ENCODE measurements at regions not wholly inside any gene's neighbourhood (a gene's known extent, or its start where the extent isn't known, plus 50 kb on each side); places are given as distances from the start of the nearest gene placed in this dataset.

- Histone ChIP-seq H3K4me1 (no peaks in the 10 kb centered on the region), H3K27me3 (no peaks in the 10 kb centered on the region), H3K36me3 (no peaks in the 10 kb centered on the region), H3K4me3 (ENCODE audit: low read depth, low read length) (no peak overlapping the region), H3K9me3 (no peaks in the 10 kb centered on the region)
- no peak for DNase-seq
- TF ChIP-seq CTCF (IDR thresholded peaks at IDR 0.05; ENCODE audit: low read depth, low read length): no peak
These were observed 89.2 kb upstream of the PLCL2 start for GRCh38 chr3:16795581-16795980.

DNA sequence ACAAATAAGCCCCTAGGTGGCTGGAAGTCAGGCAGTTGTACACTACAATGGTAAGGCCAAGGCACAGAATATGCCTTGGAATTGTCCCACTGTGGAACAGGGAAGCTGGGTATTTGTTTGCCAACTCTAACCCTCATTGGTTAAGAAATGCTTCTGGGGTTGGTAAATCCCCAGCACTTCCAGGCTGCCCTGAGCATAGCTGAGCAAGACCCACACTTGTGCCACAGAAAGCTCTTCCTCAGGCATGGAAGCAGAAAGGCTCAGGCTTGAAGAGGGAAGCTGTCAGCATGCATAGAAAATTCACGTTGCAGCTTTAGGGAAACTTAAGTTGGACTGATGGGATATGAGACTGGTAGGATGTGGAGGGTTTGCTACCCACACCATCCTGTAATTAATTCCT is 86.9 kb upstream of the PLCL2 start:
- Histone ChIP-seq H3K36me3 (no peaks in the 10 kb centered on the region), H3K9me3 (no peaks in the 10 kb centered on the region), H3K27me3 (no peaks in the 10 kb centered on the region), H3K4me3 (ENCODE audit: low read depth, low read length) (no peak overlapping the region), H3K4me1 (no peaks in the 10 kb centered on the region)
- DNase-seq: no peak
- no peak for TF ChIP-seq CTCF (IDR thresholded peaks at IDR 0.05; ENCODE audit: low read depth, low read length)

- H3K9me3 ChIP-seq: no peaks in the 10 kb centered on the region
- no peak for DNase-seq
- TF ChIP-seq CTCF (IDR thresholded peaks at IDR 0.05; ENCODE audit: low read depth, low read length): no peak
- no peaks in the 10 kb centered on the region for H3K4me1 ChIP-seq
- H3K27me3 ChIP-seq: no peaks in the 10 kb centered on the region
- no peaks in the 10 kb centered on the region for H3K36me3 ChIP-seq
- no peak overlapping the region for H3K4me3 ChIP-seq (ENCODE audit: low read depth, low read length)
These were observed 86.0 kb upstream of the PLCL2 start for GRCh38 chr3:16798738-16799137.

DNA sequence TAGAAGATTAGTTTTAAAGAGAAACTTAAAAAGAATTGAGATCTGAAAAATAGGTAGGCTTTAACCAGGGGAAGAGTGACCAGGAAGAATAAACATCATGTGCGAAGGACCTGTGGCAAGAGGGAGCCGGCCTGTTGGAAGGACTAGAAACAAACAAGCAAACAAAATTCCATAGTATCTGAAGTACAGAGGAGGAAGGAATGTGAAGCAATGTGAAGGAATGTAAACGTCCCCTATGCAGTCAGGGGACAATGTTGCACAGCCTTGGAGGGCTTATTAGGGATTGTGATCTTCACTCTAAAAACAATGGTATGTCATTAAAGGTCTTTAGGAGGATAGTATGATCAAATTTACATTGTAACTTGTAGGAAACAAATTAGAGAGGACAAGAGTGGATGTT is 84.4 kb upstream of the PLCL2 start:
- H3K4me3 ChIP-seq (ENCODE audit: low read depth, low read length): no peak overlapping the region
- H3K4me1 ChIP-seq: no peaks in the 10 kb centered on the region
- H3K27me3 ChIP-seq: no peaks in the 10 kb centered on the region
- H3K36me3 ChIP-seq: no peaks in the 10 kb centered on the region
- no peaks in the 10 kb centered on the region for H3K9me3 ChIP-seq
- DNase-seq: no peak
- no peak for TF ChIP-seq CTCF (IDR thresholded peaks at IDR 0.05; ENCODE audit: low read depth, low read length)

- DNase-seq: no peak
- TF ChIP-seq CTCF (IDR thresholded peaks at IDR 0.05; ENCODE audit: low read depth, low read length): no peak
- H3K36me3 ChIP-seq: no peaks in the 10 kb centered on the region
- no peaks in the 10 kb centered on the region for H3K9me3 ChIP-seq
- no peaks in the 10 kb centered on the region for H3K27me3 ChIP-seq
- no peak overlapping the region for H3K4me3 ChIP-seq (ENCODE audit: low read depth, low read length)
- no peaks in the 10 kb centered on the region for H3K4me1 ChIP-seq
These were observed 83.5 kb upstream of the PLCL2 start for GRCh38 chr3:16801223-16801622.

- Histone ChIP-seq H3K4me3 (ENCODE audit: low read depth, low read length) (no peak overlapping the region), H3K4me1 (no peaks in the 10 kb centered on the region), H3K36me3 (no peaks in the 10 kb centered on the region), H3K27me3 (no peaks in the 10 kb centered on the region), H3K9me3 (no peaks in the 10 kb centered on the region)
- DNase-seq: no peak
- no peak for TF ChIP-seq CTCF (IDR thresholded peaks at IDR 0.05; ENCODE audit: low read depth, low read length)
These were observed 83.1 kb upstream of the PLCL2 start for GRCh38 chr3:16801698-16802097.

Measured in BE2C (cell line).